ENCODE measurements at regions not wholly inside any gene's neighbourhood (a gene's known extent, or its start where the extent isn't known, plus 50 kb on each side); places are given as distances from the start of the nearest gene placed in this dataset.

GRCh38 chr21:27400045-27400444 is 433.2 kb upstream of the ADAMTS5 start:
- in situ Hi-C loops (cut with HindIII; ENCODE audit: low pct_unique_long_range_greater_than_20kb, low sequenced_read_pairs), result no loop called here
- no peak for DNase-seq (ENCODE audit: low read depth, low spot score)

GRCh38 chr21:27397578-27397977 is 430.7 kb upstream of the ADAMTS5 start:
- DNase-seq (ENCODE audit: low read depth, low spot score), result no peak
- in situ Hi-C loops (cut with HindIII; ENCODE audit: low pct_unique_long_range_greater_than_20kb, low sequenced_read_pairs), result no loop called here

- DNase-seq (ENCODE audit: low read depth, low spot score), result no peak
- in situ Hi-C loops (cut with HindIII; ENCODE audit: low pct_unique_long_range_greater_than_20kb, low sequenced_read_pairs), result no loop called here
Observed at GRCh38 chr21:27393726-27394125, 426.8 kb upstream of the ADAMTS5 start.

GRCh38 chr21:27391990-27392389 is 425.1 kb upstream of the ADAMTS5 start:
- in situ Hi-C loops (cut with HindIII; ENCODE audit: low pct_unique_long_range_greater_than_20kb, low sequenced_read_pairs), result no loop called here
- DNase-seq (ENCODE audit: low read depth, low spot score), result no peak

- in situ Hi-C loops (cut with HindIII; ENCODE audit: low pct_unique_long_range_greater_than_20kb, low sequenced_read_pairs), result no loop called here
- no peak for DNase-seq (ENCODE audit: low read depth, low spot score)
Observed at GRCh38 chr21:27390384-27390783, 423.5 kb upstream of the ADAMTS5 start.

GRCh38 chr21:27388825-27389224 is 421.9 kb upstream of the ADAMTS5 start:
- no peak for DNase-seq (ENCODE audit: low read depth, low spot score)
- in situ Hi-C loops (cut with HindIII; ENCODE audit: low pct_unique_long_range_greater_than_20kb, low sequenced_read_pairs), result no loop called here

- in situ Hi-C loops (cut with HindIII; ENCODE audit: low pct_unique_long_range_greater_than_20kb, low sequenced_read_pairs), result no loop called here
- DNase-seq (ENCODE audit: low read depth, low spot score), result no peak
Observed at GRCh38 chr21:27382404-27382803, 415.5 kb upstream of the ADAMTS5 start.

- in situ Hi-C loops (cut with HindIII; ENCODE audit: low pct_unique_long_range_greater_than_20kb, low sequenced_read_pairs), result no loop called here
- DNase-seq (ENCODE audit: low read depth, low spot score), result no peak
Observed at GRCh38 chr21:27380303-27380702, 413.4 kb upstream of the ADAMTS5 start.

- DNase-seq (ENCODE audit: low read depth, low spot score), result no peak
- in situ Hi-C loops (cut with HindIII; ENCODE audit: low pct_unique_long_range_greater_than_20kb, low sequenced_read_pairs), result no loop called here
Observed at GRCh38 chr21:27379354-27379753, 412.5 kb upstream of the ADAMTS5 start.

GRCh38 chr21:27372381-27372780 is 405.5 kb upstream of the ADAMTS5 start:
- no peak for DNase-seq (ENCODE audit: low read depth, low spot score)
- in situ Hi-C loops (cut with HindIII; ENCODE audit: low pct_unique_long_range_greater_than_20kb, low sequenced_read_pairs), result no loop called here

- DNase-seq (ENCODE audit: low read depth, low spot score), result no peak
- in situ Hi-C loops (cut with HindIII; ENCODE audit: low pct_unique_long_range_greater_than_20kb, low sequenced_read_pairs), result no loop called here
Observed at GRCh38 chr21:27371975-27372331, 405.1 kb upstream of the ADAMTS5 start.

- DNase-seq (ENCODE audit: low read depth, low spot score), result no peak
- in situ Hi-C loops (cut with HindIII; ENCODE audit: low pct_unique_long_range_greater_than_20kb, low sequenced_read_pairs), result no loop called here
Observed at GRCh38 chr21:27371115-27371974, 404.5 kb upstream of the ADAMTS5 start.

GRCh38 chr21:27369978-27370571 is 403.2 kb upstream of the ADAMTS5 start:
- in situ Hi-C loops (cut with HindIII; ENCODE audit: low pct_unique_long_range_greater_than_20kb, low sequenced_read_pairs), result no loop called here
- no peak for DNase-seq (ENCODE audit: low read depth, low spot score)

- in situ Hi-C loops (cut with HindIII; ENCODE audit: low pct_unique_long_range_greater_than_20kb, low sequenced_read_pairs), result no loop called here
- DNase-seq (ENCODE audit: low read depth, low spot score), result no peak
Observed at GRCh38 chr21:27369234-27369633, 402.3 kb upstream of the ADAMTS5 start.

- in situ Hi-C loops (cut with HindIII; ENCODE audit: low pct_unique_long_range_greater_than_20kb, low sequenced_read_pairs), result no loop called here
- DNase-seq (ENCODE audit: low read depth, low spot score), result no peak
Observed at GRCh38 chr21:27366646-27367235, 399.9 kb upstream of the ADAMTS5 start.

GRCh38 chr21:27366036-27366435 is 399.1 kb upstream of the ADAMTS5 start:
- in situ Hi-C loops (cut with HindIII; ENCODE audit: low pct_unique_long_range_greater_than_20kb, low sequenced_read_pairs), result no loop called here
- DNase-seq (ENCODE audit: low read depth, low spot score), result no peak

GRCh38 chr21:27365394-27365793 is 398.5 kb upstream of the ADAMTS5 start:
- DNase-seq (ENCODE audit: low read depth, low spot score), result no peak

GRCh38 chr21:27363719-27364477 is 397.0 kb upstream of the ADAMTS5 start:
- in situ Hi-C loops (cut with HindIII; ENCODE audit: low pct_unique_long_range_greater_than_20kb, low sequenced_read_pairs), result no loop called here
- DNase-seq (ENCODE audit: low read depth, low spot score), result peak; percentile 13

More at GRCh38 chr21:27365394-27365793, 398.5 kb upstream of the ADAMTS5 start:
- in situ Hi-C loops (cut with HindIII; ENCODE audit: low pct_unique_long_range_greater_than_20kb, low sequenced_read_pairs), result no loop called here

Data from SK-MEL-5 (cell line).